ENCODE measurements at regions not wholly inside any gene's neighbourhood (a gene's known extent, or its start where the extent isn't known, plus 50 kb on each side); places are given as distances from the start of the nearest gene placed in this dataset.

DNA sequence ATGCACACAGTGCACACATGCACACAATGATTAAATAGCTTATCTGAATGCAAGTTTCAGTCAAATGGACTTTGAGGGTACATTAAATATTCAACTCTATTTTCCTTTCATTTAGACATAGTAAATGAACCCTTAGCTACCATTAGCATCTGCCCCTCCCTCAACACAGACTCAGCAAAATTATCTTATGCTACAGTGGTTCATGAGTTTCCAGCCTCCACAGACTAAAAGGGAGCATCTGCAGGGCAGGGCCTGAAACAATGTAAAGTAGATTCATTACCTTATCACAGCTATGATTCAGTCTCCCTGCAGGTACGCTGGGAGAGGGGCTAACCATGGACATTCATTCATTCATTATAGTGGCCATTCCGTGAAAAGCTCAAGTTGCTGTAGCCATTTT is 329.1 kb downstream of the VGLL3 start:
- ChIA-PET SMC1A (ENCODE audit: uncharacterized antibody, unreplicated experiment) (no interaction called here), POLR2A (no interaction called here), RAD21 (ENCODE audit: unreplicated experiment) (no interaction called here), CTCF (interaction anchor here (0.7 to 1.0 kb wide), 2 partner anchors 10 kb away, joined by 3 read pairs; no protein-coding TSS in a partner anchor)
- BruUV-seq (replicated peaks) = no TSS peak
- no peak overlapping the region for H3K27ac ChIP-seq (ENCODE audit: control insufficient read depth, insufficient read depth)
- in situ Hi-C loops (cut with MboI) = no loop called here
- no peak overlapping the region for H3K4me2 ChIP-seq (ENCODE audit: control insufficient read depth, insufficient read depth)
- H3K4me1 ChIP-seq (ENCODE audit: control insufficient read depth, insufficient read depth, low read length) = no peaks in the 10 kb centered on the region
- TF ChIP-seq, protein P1, sequence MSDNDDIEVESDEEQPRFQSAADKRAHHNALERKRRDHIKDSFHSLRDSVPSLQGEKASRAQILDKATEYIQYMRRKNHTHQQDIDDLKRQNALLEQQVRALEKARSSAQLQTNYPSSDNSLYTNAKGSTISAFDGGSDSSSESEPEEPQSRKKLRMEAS (IDR thresholded peaks at IDR 0.05; ENCODE audit: low read depth, low read length) = no peak
- no peak for TF ChIP-seq IRF4 (IDR thresholded peaks at IDR 0.05; ENCODE audit: low read depth, low read length)
- TF ChIP-seq KLF5 (IDR thresholded peaks at IDR 0.05; ENCODE audit: partially characterized antibody) = no peak
- TF ChIP-seq, protein P2, sequence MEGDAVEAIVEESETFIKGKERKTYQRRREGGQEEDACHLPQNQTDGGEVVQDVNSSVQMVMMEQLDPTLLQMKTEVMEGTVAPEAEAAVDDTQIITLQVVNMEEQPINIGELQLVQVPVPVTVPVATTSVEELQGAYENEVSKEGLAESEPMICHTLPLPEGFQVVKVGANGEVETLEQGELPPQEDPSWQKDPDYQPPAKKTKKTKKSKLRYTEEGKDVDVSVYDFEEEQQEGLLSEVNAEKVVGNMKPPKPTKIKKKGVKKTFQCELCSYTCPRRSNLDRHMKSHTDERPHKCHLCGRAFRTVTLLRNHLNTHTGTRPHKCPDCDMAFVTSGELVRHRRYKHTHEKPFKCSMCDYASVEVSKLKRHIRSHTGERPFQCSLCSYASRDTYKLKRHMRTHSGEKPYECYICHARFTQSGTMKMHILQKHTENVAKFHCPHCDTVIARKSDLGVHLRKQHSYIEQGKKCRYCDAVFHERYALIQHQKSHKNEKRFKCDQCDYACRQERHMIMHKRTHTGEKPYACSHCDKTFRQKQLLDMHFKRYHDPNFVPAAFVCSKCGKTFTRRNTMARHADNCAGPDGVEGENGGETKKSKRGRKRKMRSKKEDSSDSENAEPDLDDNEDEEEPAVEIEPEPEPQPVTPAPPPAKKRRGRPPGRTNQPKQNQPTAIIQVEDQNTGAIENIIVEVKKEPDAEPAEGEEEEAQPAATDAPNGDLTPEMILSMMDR (IDR thresholded peaks at IDR 0.05 in 2 of 3, conservative IDR thresholded peaks at IDR 0.05 in 1 of 3; ENCODE audit: control insufficient read depth in 2 of 3, extremely low read depth in 1 of 3, insufficient read depth in 1 of 3, low read depth in 3 of 3, low read length in 3 of 3) = no peak
- TF ChIP-seq, protein P3, sequence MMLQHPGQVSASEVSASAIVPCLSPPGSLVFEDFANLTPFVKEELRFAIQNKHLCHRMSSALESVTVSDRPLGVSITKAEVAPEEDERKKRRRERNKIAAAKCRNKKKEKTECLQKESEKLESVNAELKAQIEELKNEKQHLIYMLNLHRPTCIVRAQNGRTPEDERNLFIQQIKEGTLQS (IDR thresholded peaks at IDR 0.05; ENCODE audit: borderline replicate concordance, extremely low read depth, low read depth, low read length) = no peak
- TF ChIP-seq ZNF622 (IDR thresholded peaks at IDR 0.05) = no peak
- no peak for TF ChIP-seq ATF7 (IDR thresholded peaks at IDR 0.05; ENCODE audit: low read depth)
- no peak for TF ChIP-seq RB1 (IDR thresholded peaks at IDR 0.05; ENCODE audit: borderline replicate concordance)
- TF ChIP-seq SMC3 (IDR thresholded peaks at IDR 0.05; ENCODE audit: borderline replicate concordance, low read length) = no peak
- TF ChIP-seq SKIL (IDR thresholded peaks at IDR 0.05; ENCODE audit: low read depth, poor library complexity, severe bottlenecking) = no peak
- H4K20me1 ChIP-seq (ENCODE audit: control insufficient read depth, insufficient read depth) = no peaks in the 10 kb centered on the region
- no peaks in the 10 kb centered on the region for H3K36me3 ChIP-seq (ENCODE audit: control insufficient read depth in 2 of 2, insufficient read depth in 2 of 2, low read length in 1 of 2)
- no peak overlapping the region for H3K4me3 ChIP-seq
- intact Hi-C loops (cut with micrococcal nuclease; ENCODE audit: unreplicated experiment) = no loop called here
- WGBS (ENCODE audit: insufficient coverage, insufficient replicate concordance, low lambda C conversion rate, missing lambda C conversion rate) = 0% methylated on average over 2 of the region's 2 CpGs
- ATAC-seq = no peak
- no peak for DNase-seq (ENCODE audit: low read depth, low spot score)
- H3K9ac ChIP-seq (ENCODE audit: control insufficient read depth, insufficient read depth, low read length) = no peak overlapping the region
- no peaks in the 10 kb centered on the region for H3K79me2 ChIP-seq (ENCODE audit: control insufficient read depth, insufficient read depth, low read length)
- no peaks in the 10 kb centered on the region for H3K27me3 ChIP-seq (replicated peaks in 1 of 2; ENCODE audit: control insufficient read depth in 2 of 2, insufficient read depth in 2 of 2, low read length in 1 of 2)
- H2AFZ ChIP-seq (ENCODE audit: control insufficient read depth, low read depth, low read length) = no peak overlapping the region
- no peaks in the 10 kb centered on the region for H3K9me3 ChIP-seq (replicated peaks; ENCODE audit: control insufficient read depth, insufficient read depth, low read length)
- no peak for FAIRE-seq
